GM12865 (cell line): ENCODE measurements at regions not wholly inside any gene's neighbourhood (a gene's known extent, or its start where the extent isn't known, plus 50 kb on each side); places are given as distances from the start of the nearest gene placed in this dataset.

ENCODE experiments used
- DNase-seq: peaks from one replicate; pipeline ENCODE4 v3.0.0; 2010; ENCODE audit warnings: low read depth
- H3K4me3 ChIP-seq: 2 replicates; pipeline ENCODE4 v1.5.1; 2011; ENCODE audit warnings: mild to moderate bottlenecking, low read depth, low read length, control low read depth
- CTCF ChIP-seq: IDR thresholded peaks from 2 replicates; pipeline ENCODE4 v1.5.1; 2011; ENCODE audit warnings: low read length, control low read depth, low read depth, inconsistent platforms; ENCODE audit not compliant: insufficient read depth; ENCODE audit errors: missing control alignments

GRCh38 chr2:163493359-163494298, 242.2 kb downstream of the FIGN start:
- H3K4me3 ChIP-seq = no peak overlapping the region
- DNase-seq = no peak
- no peak for TF ChIP-seq CTCF

- TF ChIP-seq CTCF = no peak
- DNase-seq = no peak
- no peak overlapping the region for H3K4me3 ChIP-seq
Measured at GRCh38 chr2:163491850-163492249, 244.0 kb downstream of the FIGN start.

- TF ChIP-seq CTCF = no peak
- DNase-seq = no peak
- no peak overlapping the region for H3K4me3 ChIP-seq
Measured at GRCh38 chr2:163490281-163490680, 245.5 kb downstream of the FIGN start.

GRCh38 chr2:163481515-163481914, 254.3 kb downstream of the FIGN start:
- H3K4me3 ChIP-seq = no peak overlapping the region
- DNase-seq = no peak
- no peak for TF ChIP-seq CTCF

- no peak overlapping the region for H3K4me3 ChIP-seq
- DNase-seq = no peak
- TF ChIP-seq CTCF = no peak
Measured at GRCh38 chr2:163479599-163479998, 256.2 kb downstream of the FIGN start.

- TF ChIP-seq CTCF = no peak
- no peak overlapping the region for H3K4me3 ChIP-seq
- no peak for DNase-seq
Measured at GRCh38 chr2:163475815-163476214, 260.0 kb downstream of the FIGN start.

- no peak for TF ChIP-seq CTCF
- no peak for DNase-seq
- no peak overlapping the region for H3K4me3 ChIP-seq
Measured at GRCh38 chr2:163474889-163475288, 260.9 kb downstream of the FIGN start.
